ENCODE measurements at regions not wholly inside any gene's neighbourhood (a gene's known extent, or its start where the extent isn't known, plus 50 kb on each side); places are given as distances from the start of the nearest gene placed in this dataset.

- no peaks in the 10 kb centered on the region for H4K20me1 ChIP-seq (ENCODE audit: control insufficient read depth, insufficient read depth, low read length, poor library complexity, severe bottlenecking)
- ATAC-seq (ENCODE audit: low read depth): no peak
- H3K9me3 Mint-ChIP-seq (ENCODE audit: insufficient read depth): no peaks in the 10 kb centered on the region
- no peak overlapping the region for H3K4me3 Mint-ChIP-seq
- H3K4me1 Mint-ChIP-seq: no peaks in the 10 kb centered on the region
- TF ChIP-seq CTCF (IDR thresholded peaks at IDR 0.05) (no peak), EZH2 (IDR thresholded peaks at IDR 0.05; ENCODE audit: borderline replicate concordance, insufficient read depth, low read depth, low read length, poor library complexity, severe bottlenecking) (no peak)
- ChIA-PET POLR2A (no interaction called here), CTCF (no interaction called here)
- no peaks in the 10 kb centered on the region for H3K79me2 ChIP-seq (ENCODE audit: control insufficient read depth, insufficient read depth, low read length)
- H3K36me3 ChIP-seq (replicated peaks in 1 of 2; ENCODE audit: control extremely low read depth in 1 of 2, control insufficient read depth in 1 of 2, extremely low read depth in 1 of 2, insufficient read depth in 2 of 2, low read length in 1 of 2): no peaks in the 10 kb centered on the region
- H3K27me3 Mint-ChIP-seq: no peaks in the 10 kb centered on the region
- no peak for DNase-seq
- no peak overlapping the region for H3K27ac Mint-ChIP-seq
- intact Hi-C loops (cut with micrococcal nuclease): no loop called here
- H3K4me1 ChIP-seq (ENCODE audit: control insufficient read depth in 2 of 2, insufficient read depth in 2 of 2, low read length in 2 of 2): no peaks in the 10 kb centered on the region
- H3K27ac ChIP-seq (ENCODE audit: low read length in 2 of 2): no peak overlapping the region
- no peaks in the 10 kb centered on the region for H3K9me3 ChIP-seq (ENCODE audit: control extremely low read depth in 1 of 3, control insufficient read depth in 2 of 3, insufficient read depth in 1 of 3, low read length in 2 of 3)
- no peak overlapping the region for H3K4me2 ChIP-seq (replicated peaks; ENCODE audit: low read depth, low read length, poor library complexity, severe bottlenecking)
- no peak overlapping the region for H3K4me3 ChIP-seq (ENCODE audit: control extremely low read depth in 1 of 5, extremely low read depth in 1 of 5, insufficient read depth in 1 of 5, low read depth in 2 of 5, low read length in 4 of 5)
- no peaks in the 10 kb centered on the region for H3K27me3 ChIP-seq (replicated peaks in 1 of 4; ENCODE audit: control extremely low read depth in 1 of 4, control insufficient read depth in 3 of 4, insufficient read depth in 4 of 4, low read length in 3 of 4)
- H2AFZ ChIP-seq (ENCODE audit: insufficient read depth, low read depth, low read length, poor library complexity, severe bottlenecking): no peak overlapping the region
- H3K9ac ChIP-seq (ENCODE audit: low read length): no peak overlapping the region
These were observed 182.0 kb upstream of the NAV3 start for GRCh38 chr12:77648716-77649115.

DNA sequence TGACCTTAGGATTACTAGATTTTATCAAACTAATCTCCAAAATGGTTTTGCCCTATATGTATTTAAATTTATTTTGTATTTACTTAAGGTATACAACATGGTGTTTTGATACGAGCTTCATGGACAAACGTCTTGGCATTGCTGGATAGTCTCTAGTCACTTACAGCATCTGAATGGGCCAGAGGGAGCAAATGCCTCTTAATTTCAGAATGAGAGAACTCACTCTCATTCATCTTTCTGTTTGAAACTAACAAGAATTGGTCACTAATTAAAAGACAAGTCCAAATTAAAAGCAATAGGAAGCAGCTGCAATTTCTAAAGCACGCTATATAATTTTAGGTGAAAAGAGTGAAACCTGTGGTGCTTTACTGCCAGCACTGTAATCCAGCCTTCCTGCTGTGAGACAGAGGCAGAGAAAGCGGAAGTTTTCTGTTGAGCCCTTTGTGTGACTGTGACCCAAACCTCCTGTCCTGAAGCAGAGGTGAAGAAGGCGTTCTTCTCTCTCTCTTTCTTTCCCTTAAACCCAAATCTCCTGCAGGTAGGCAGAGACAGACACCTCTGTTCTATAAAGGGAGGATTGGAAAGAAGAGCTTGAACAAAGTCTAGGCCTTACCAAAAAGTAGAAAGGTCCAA lies 184.6 kb upstream of the NAV3 start:
- H3K9me3 ChIP-seq (ENCODE audit: control extremely low read depth in 1 of 3, control insufficient read depth in 2 of 3, insufficient read depth in 1 of 3, low read length in 2 of 3): no peaks in the 10 kb centered on the region
- intact Hi-C loops (cut with micrococcal nuclease): no loop called here
- no peaks in the 10 kb centered on the region for H3K36me3 ChIP-seq (replicated peaks in 1 of 2; ENCODE audit: control extremely low read depth in 1 of 2, control insufficient read depth in 1 of 2, extremely low read depth in 1 of 2, insufficient read depth in 2 of 2, low read length in 1 of 2)
- H3K27ac ChIP-seq (ENCODE audit: low read length in 2 of 2): no peak overlapping the region
- WGBS (ENCODE audit: insufficient coverage): no CpG with 5 or more reads among the region's 5 CpGs
- H3K27ac Mint-ChIP-seq: no peak overlapping the region
- no peak overlapping the region for H2AFZ ChIP-seq (ENCODE audit: insufficient read depth, low read depth, low read length, poor library complexity, severe bottlenecking)
- H3K4me3 ChIP-seq (ENCODE audit: control extremely low read depth in 1 of 5, extremely low read depth in 1 of 5, insufficient read depth in 1 of 5, low read depth in 2 of 5, low read length in 4 of 5): no peak overlapping the region
- no peaks in the 10 kb centered on the region for H4K20me1 ChIP-seq (ENCODE audit: control insufficient read depth, insufficient read depth, low read length, poor library complexity, severe bottlenecking)
- no peak overlapping the region for H3K9ac ChIP-seq (ENCODE audit: low read length)
- H3K27me3 Mint-ChIP-seq: no peaks in the 10 kb centered on the region
- H3K4me1 Mint-ChIP-seq: no peaks in the 10 kb centered on the region
- H3K4me1 ChIP-seq (ENCODE audit: control insufficient read depth in 2 of 2, insufficient read depth in 2 of 2, low read length in 2 of 2): no peaks in the 10 kb centered on the region
- ChIA-PET POLR2A (no interaction called here), CTCF (no interaction called here)
- TF ChIP-seq EZH2 (IDR thresholded peaks at IDR 0.05; ENCODE audit: borderline replicate concordance, insufficient read depth, low read depth, low read length, poor library complexity, severe bottlenecking) (no peak), CTCF (IDR thresholded peaks at IDR 0.05) (no peak)
- no peaks in the 10 kb centered on the region for H3K79me2 ChIP-seq (ENCODE audit: control insufficient read depth, insufficient read depth, low read length)
- ATAC-seq (ENCODE audit: low read depth) (no peak), DNase-seq (no peak)
- no peak overlapping the region for H3K4me3 Mint-ChIP-seq
- H3K4me2 ChIP-seq (replicated peaks; ENCODE audit: low read depth, low read length, poor library complexity, severe bottlenecking): no peak overlapping the region
- H3K9me3 Mint-ChIP-seq (ENCODE audit: insufficient read depth): no peaks in the 10 kb centered on the region
- H3K27me3 ChIP-seq (replicated peaks in 1 of 4; ENCODE audit: control extremely low read depth in 1 of 4, control insufficient read depth in 3 of 4, insufficient read depth in 4 of 4, low read length in 3 of 4): no peaks in the 10 kb centered on the region
